HG02678 (cell line): ENCODE measurements at regions not wholly inside any gene's neighbourhood (a gene's known extent, or its start where the extent isn't known, plus 50 kb on each side); places are given as distances from the start of the nearest gene placed in this dataset.

ENCODE experiments used
- ATAC-seq: cut with Tn5 transposase; IDR thresholded peaks from one replicate; pipeline ENCODE4 v1.9.1; 2021; ENCODE audit warnings: mild to moderate bottlenecking, moderate library complexity; ENCODE audit not compliant: unreplicated experiment

- ATAC-seq = no peak
Measured at GRCh38 chr7:37504801-37505200, 56.1 kb upstream of the ELMO1 start.

- ATAC-seq = no peak
Measured at GRCh38 chr7:37505750-37506353, 57.2 kb upstream of the ELMO1 start.

GRCh38 chr7:37508118-37508517 is 59.5 kb upstream of the ELMO1 start:
- ATAC-seq = no peak

- ATAC-seq = no peak
Measured at GRCh38 chr7:37510043-37510634, 61.5 kb upstream of the ELMO1 start.

DNA sequence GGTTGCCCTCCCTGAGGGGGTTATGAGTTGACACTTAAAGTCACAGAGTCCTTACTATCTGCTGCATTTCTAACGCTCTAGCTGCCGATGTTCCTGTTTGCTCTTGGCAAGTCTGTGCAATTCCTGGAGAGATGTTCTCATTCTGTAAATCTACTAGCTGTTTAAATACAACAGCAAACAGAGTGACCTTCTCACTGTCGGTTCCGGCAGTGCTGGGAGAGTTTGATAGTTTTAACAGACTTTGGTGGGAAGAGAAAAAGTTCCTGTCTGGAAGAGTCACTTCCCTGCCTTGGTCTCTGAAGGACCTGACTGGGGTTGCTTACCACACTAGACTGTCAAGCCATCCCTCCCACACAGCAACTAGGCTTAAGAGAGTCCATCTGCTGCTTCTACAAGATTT is 63.3 kb upstream of the ELMO1 start:
- no peak for ATAC-seq

GRCh38 chr7:37514497-37514896 is 65.8 kb upstream of the ELMO1 start:
- no peak for ATAC-seq

DNA sequence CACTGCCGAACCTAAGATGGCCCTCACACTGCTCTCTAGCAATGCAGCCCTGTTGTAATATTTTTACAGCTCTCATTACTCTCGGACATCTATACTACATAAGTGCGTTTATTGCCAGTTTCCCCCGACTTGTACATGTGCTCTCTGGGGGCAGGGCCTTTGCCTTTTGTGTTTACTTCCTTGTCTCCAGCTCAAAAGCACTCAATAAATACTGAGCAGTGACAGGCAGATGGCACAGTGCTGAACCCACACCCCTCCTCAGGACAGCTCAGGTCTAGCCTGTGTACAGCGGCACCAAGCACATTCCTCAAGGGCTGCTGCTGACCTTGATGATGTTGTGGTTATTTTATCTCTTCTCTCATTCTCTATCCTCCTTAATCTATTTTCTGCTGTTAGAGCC is 68.0 kb upstream of the ELMO1 start:
- no peak for ATAC-seq

- ATAC-seq = no peak
Measured at GRCh38 chr7:37518266-37518665, 69.6 kb upstream of the ELMO1 start.

- no peak for ATAC-seq
Measured at GRCh38 chr7:37524056-37524455, 75.4 kb upstream of the ELMO1 start.

GRCh38 chr7:37524797-37525196 is 76.1 kb upstream of the ELMO1 start:
- no peak for ATAC-seq

DNA sequence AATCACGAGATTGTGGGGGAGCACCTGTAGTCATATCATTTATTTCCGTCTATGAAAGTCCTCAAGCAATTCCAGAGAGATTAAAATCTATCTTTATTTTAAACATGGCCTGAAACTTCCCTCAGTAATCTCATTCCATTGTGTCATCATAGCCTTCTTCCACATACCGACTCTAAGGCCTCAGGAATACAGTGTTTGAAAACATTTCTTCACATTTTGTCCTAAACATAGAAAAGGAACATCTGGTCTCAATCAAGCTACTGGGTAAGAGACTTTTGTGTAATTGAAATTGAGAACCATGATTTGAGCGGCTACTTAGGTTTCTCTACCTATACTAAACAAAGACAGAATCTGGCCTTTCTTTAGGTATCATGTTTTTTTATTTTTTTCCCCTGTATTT is 78.0 kb upstream of the ELMO1 start:
- ATAC-seq = no peak

GRCh38 chr7:37527109-37527508 is 78.4 kb upstream of the ELMO1 start:
- no peak for ATAC-seq

GRCh38 chr7:37531225-37531624 is 82.6 kb upstream of the ELMO1 start:
- ATAC-seq = no peak

GRCh38 chr7:37532636-37533035 is 84.0 kb upstream of the ELMO1 start:
- no peak for ATAC-seq

DNA sequence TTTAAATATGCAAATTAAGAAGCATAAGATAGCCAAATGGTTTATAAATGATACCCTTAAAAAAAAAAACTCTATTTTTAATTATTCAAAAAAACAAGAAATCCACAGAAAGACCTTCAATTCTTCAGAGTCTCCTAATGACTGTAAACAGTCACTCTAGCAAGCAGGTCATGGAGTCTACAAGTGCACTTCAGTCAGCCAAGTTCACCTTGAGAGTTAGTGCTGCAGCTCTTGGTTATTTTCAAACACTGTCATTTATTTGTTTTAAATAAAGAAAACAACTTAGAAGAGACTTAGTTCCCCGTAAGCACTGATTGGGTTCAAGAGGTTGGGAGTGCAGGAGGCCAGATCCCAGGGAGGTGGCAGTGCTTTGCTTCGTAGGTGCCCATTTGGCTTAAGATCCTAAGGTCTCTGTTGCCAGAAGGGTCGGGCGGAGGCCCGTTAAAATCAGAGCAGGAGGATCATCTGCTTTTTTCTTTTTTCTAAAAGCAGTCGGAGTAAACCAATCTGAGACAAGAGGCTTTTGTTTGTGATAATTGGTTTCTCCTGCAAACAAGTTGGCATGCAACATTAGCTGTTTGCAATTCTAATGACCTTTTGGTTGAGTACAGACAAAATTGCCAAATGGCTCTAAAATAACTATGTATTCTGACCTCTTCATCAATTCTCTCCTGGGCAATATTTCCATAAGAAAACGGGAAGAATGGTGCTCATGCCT is 86.4 kb upstream of the ELMO1 start:
- ATAC-seq = no peak

- no peak for ATAC-seq
Measured at GRCh38 chr7:37535841-37536240, 87.2 kb upstream of the ELMO1 start.

DNA sequence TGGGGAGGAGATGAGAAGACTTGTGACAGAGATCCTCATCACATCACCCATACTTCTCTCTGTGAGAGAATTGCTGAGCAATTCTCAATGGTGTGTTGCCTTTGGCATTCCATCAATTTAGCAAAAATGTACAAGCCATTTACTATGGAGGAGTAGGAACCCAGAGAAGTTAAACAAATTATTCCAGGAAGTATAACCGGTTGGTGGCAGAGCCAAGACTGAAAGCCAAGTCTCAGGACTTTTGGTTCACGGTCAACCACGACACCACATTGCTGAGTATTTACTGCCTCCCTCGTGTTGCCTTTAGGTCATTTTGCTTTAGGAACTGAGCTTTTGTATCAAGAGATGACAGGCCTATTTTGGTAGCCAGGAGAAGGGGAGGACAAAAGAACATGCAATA is 88.0 kb upstream of the ELMO1 start:
- no peak for ATAC-seq

- ATAC-seq = no peak
Measured at GRCh38 chr7:37537439-37537838, 88.8 kb upstream of the ELMO1 start.

DNA sequence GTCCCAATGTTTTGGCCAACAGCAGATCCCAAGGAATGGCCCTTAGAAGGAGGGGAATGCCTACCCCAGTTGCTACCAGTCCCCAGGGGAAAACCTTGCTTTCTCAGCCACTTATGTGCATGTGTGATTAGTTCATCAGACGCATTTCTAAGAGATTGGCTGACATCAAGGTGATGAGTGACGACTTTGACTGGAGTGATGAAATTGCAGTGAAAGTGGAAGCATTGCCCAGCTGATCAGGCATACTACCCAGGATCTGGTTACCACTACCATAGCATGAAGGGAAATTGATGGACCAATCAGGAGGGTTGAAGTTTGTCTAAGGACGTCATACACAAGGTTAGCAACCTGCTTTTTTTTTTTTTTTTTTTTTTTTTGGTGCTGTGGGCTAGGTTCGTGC is 90.3 kb upstream of the ELMO1 start:
- ATAC-seq = no peak

- ATAC-seq = no peak
Measured at GRCh38 chr7:37540917-37541316, 92.3 kb upstream of the ELMO1 start.

DNA sequence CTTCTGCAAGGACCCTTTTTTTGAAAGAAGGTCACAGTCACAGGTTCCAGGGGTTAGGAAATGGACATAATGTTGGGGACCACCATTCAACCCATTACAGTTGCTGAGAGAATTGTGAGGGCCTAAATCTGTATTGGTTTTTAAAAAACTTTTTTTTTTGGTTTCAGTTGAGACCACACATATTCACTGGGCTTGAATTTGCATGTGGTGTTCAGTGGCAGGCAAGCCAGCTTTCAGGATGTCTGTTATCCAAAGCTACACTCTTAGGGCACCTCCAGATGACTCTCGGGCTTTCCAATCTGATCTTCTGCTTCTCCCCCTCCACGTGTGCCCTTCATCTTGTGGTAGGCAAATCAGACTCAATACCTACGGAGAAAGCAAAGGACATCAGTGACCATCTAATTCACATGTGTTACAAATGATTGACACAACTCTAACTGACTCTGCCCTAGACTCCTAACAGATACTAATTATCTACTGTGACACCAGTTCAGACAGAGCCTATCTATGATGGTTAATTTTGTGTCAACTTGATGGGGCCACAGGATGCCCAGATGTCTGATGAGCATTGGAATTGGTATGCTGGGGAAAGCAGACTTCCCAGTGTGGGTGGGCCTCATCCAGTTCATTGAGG is 93.3 kb upstream of the ELMO1 start:
- peak; percentile 92 for ATAC-seq
